ENCODE measurements at regions not wholly inside any gene's neighbourhood (a gene's known extent, or its start where the extent isn't known, plus 50 kb on each side); places are given as distances from the start of the nearest gene placed in this dataset.

GRCh38 chr16:22625967-22626366 lies 115.3 kb downstream of the NPIPB5 start:
- peaks cover 0 to 9% (median 0%) of the 10 kb centered on the region in 3 donors for H3K27me3 ChIP-seq (ENCODE audit: insufficient read depth in 3 of 3, low read length in 2 of 3)

GRCh38 chr16:22627043-22627442 lies 116.4 kb downstream of the NPIPB5 start:
- ATAC-seq: no peak

More at GRCh38 chr16:22625967-22626366, 115.3 kb downstream of the NPIPB5 start:
- intact Hi-C loops (cut with DNase I): no loop called here
- Histone ChIP-seq H3K9me3 (no peaks in the 10 kb centered on the region), H3K4me1 (no peaks in the 10 kb centered on the region), H3K36me3 (ENCODE audit: insufficient read depth in 1 of 2, low read depth in 1 of 2) (no peaks in the 10 kb centered on the region), H3K4me3 (no peak overlapping the region), H3K27ac (no peak overlapping the region)
- 52 to 56% (median 55%) methylated on average over 2 of the region's 2 CpGs for WGBS, 3 donors
- no peak for ATAC-seq
- TF ChIP-seq CTCF (IDR thresholded peaks at IDR 0.05): no peak
- DNase-seq: no peak

GRCh38 chr16:22628994-22629393 lies 118.3 kb downstream of the NPIPB5 start:
- Histone ChIP-seq H3K4me3 (no peak overlapping the region), H3K27ac (no peak overlapping the region), H3K27me3 (ENCODE audit: insufficient read depth in 3 of 3, low read length in 2 of 3) (peaks cover 0 to 9% (median 3%) of the 10 kb centered on the region in 3 donors), H3K4me1 (no peaks in the 10 kb centered on the region), H3K36me3 (ENCODE audit: insufficient read depth in 1 of 2, low read depth in 1 of 2) (no peaks in the 10 kb centered on the region), H3K9me3 (no peaks in the 10 kb centered on the region)
- 94 to 96% (median 96%) methylated on average over 2 of the region's 2 CpGs for WGBS, 3 donors
- no peak for DNase-seq
- TF ChIP-seq CTCF (IDR thresholded peaks at IDR 0.05): no peak
- no peak for ATAC-seq
- intact Hi-C loops (cut with DNase I): no loop called here

More at GRCh38 chr16:22627043-22627442, 116.4 kb downstream of the NPIPB5 start:
- peaks cover 0 to 9% (median 0%) of the 10 kb centered on the region in 3 donors for H3K27me3 ChIP-seq (ENCODE audit: insufficient read depth in 3 of 3, low read length in 2 of 3)
- no peaks in the 10 kb centered on the region for H3K36me3 ChIP-seq (ENCODE audit: insufficient read depth in 1 of 2, low read depth in 1 of 2)
- H3K27ac ChIP-seq: no peak overlapping the region
- no peaks in the 10 kb centered on the region for H3K4me1 ChIP-seq
- no peak for TF ChIP-seq CTCF (IDR thresholded peaks at IDR 0.05)
- intact Hi-C loops (cut with DNase I): no loop called here
- no peak overlapping the region for H3K4me3 ChIP-seq
- H3K9me3 ChIP-seq: no peaks in the 10 kb centered on the region
- 64 to 70% (median 69%) methylated on average over 5 of the region's 5 CpGs for WGBS, 3 donors
- no peak for DNase-seq

- intact Hi-C loops (cut with DNase I): no loop called here
- Histone ChIP-seq H3K9me3 (no peaks in the 10 kb centered on the region), H3K27ac (no peak overlapping the region), H3K27me3 (ENCODE audit: insufficient read depth in 3 of 3, low read length in 2 of 3) (peaks cover 0 to 6% (median 3%) of the 10 kb centered on the region in 3 donors), H3K36me3 (ENCODE audit: insufficient read depth in 1 of 2, low read depth in 1 of 2) (no peaks in the 10 kb centered on the region), H3K4me3 (no peak overlapping the region), H3K4me1 (no peaks in the 10 kb centered on the region)
- ATAC-seq (no peak), DNase-seq (no peak)
- TF ChIP-seq CTCF (IDR thresholded peaks at IDR 0.05): no peak
- WGBS, 3 donors: 86 to 89% (median 88%) methylated on average over 4 of the region's 4 CpGs
These were observed 119.6 kb downstream of the NPIPB5 start for GRCh38 chr16:22630242-22630641.

- H3K4me3 ChIP-seq: no peak overlapping the region
- intact Hi-C loops (cut with DNase I): no loop called here
- peaks cover 0 to 6% (median 0%) of the 10 kb centered on the region in 3 donors for H3K27me3 ChIP-seq (ENCODE audit: insufficient read depth in 3 of 3, low read length in 2 of 3)
- no peaks in the 10 kb centered on the region for H3K9me3 ChIP-seq
- H3K36me3 ChIP-seq (ENCODE audit: insufficient read depth in 1 of 2, low read depth in 1 of 2): no peaks in the 10 kb centered on the region
- WGBS, 3 donors: 80 to 83% (median 82%) methylated on average over 9 of the region's 9 CpGs
- TF ChIP-seq CTCF (IDR thresholded peaks at IDR 0.05): no peak
- no peaks in the 10 kb centered on the region for H3K4me1 ChIP-seq
- H3K27ac ChIP-seq: no peak overlapping the region
- ATAC-seq (no peak), DNase-seq (no peak)
These were observed 120.6 kb downstream of the NPIPB5 start for GRCh38 chr16:22631264-22631663.
